GM18861 (cell line): ENCODE measurements at regions not wholly inside any gene's neighbourhood (a gene's known extent, or its start where the extent isn't known, plus 50 kb on each side); places are given as distances from the start of the nearest gene placed in this dataset.
"Not testable (repeated sequence)": the region's sequence is repeated elsewhere in the genome, so short reads cannot be mapped to it uniquely, and the experiment has no call there.

Experiments used
- ATAC-seq: cut with Tn5 transposase; IDR thresholded peaks from one replicate; pipeline ENCODE4 v1.9.1; 2021; ENCODE audit not compliant: unreplicated experiment

DNA sequence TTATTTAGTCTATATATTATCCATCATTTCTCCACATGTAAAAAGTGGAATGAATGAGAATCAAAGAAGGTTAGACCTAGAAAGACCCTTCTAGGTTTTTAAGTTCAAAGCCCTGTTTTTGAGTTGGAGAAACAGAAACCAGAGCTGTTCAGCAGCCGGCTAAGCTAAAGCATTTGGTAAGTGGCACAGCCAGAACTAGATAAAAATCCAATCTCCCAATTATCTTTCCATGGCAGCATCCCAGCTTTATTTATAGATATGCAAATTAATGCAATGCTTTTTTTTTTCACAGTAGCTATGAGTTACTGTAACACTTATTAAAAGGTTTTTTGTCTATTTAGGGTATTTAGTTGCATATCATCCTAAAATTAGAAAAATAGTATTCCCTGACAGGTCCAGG lies 85.1 kb downstream of the NIBAN1 start:
- ATAC-seq, result no peak

DNA sequence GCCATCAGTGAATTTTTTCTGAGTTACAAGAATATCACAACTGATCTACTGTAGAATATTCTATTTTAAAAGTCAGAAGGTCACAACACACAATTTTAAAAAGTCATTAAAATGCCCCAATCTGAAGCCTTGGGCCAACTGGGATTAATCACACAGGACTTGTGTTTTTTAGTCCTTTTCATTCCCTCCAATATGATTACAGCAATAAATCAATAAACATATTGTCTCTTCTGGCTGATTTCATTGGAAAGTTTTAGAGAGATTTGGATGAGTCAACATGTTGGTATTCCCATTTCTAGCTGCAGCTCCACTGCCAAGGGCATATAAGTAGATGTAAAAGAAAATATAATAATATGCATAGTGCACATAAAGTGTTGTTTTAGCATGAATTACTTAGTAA lies 85.8 kb downstream of the NIBAN1 start:
- ATAC-seq, result no peak

DNA sequence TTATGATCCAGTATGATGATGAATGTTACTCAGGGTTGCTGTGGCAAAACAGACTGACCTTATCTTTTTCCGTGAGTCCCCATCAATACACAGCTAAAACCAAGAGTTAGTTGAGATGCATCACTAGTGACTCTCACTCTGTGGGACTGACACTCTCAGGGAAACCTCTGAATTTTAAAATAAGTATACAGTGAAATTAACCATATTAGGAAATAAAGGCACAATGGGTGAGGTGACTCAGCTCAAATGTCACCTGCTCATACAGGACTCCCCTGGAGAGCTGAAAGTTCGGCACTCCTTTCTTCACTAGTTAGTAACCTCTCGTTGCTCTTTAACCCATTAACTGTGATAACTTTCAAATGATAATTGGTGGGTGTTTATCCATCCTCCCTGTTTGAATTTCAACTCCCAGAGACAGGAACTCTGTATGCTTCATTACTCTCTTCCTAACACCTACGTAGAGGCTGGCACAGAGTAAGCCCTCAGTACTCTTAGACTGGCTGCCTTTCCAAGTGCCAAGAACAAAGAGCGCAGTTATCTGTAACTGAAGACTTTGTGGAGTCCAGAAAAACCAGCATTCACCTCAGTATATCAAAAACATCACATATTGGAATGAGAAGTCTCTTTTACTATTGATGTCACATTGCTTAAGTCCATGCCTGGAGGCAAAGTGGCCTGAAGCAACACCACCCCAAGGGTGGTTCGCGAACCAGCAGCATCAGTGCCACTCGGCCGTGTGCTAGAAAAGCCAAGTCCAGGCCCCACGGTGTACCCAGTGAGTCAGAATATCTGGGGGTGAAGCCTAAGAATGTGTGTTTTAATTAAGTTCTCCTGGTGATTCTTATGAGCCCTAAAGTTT lies 91.1 kb downstream of the NIBAN1 start:
- peak; percentile 32 for ATAC-seq

DNA sequence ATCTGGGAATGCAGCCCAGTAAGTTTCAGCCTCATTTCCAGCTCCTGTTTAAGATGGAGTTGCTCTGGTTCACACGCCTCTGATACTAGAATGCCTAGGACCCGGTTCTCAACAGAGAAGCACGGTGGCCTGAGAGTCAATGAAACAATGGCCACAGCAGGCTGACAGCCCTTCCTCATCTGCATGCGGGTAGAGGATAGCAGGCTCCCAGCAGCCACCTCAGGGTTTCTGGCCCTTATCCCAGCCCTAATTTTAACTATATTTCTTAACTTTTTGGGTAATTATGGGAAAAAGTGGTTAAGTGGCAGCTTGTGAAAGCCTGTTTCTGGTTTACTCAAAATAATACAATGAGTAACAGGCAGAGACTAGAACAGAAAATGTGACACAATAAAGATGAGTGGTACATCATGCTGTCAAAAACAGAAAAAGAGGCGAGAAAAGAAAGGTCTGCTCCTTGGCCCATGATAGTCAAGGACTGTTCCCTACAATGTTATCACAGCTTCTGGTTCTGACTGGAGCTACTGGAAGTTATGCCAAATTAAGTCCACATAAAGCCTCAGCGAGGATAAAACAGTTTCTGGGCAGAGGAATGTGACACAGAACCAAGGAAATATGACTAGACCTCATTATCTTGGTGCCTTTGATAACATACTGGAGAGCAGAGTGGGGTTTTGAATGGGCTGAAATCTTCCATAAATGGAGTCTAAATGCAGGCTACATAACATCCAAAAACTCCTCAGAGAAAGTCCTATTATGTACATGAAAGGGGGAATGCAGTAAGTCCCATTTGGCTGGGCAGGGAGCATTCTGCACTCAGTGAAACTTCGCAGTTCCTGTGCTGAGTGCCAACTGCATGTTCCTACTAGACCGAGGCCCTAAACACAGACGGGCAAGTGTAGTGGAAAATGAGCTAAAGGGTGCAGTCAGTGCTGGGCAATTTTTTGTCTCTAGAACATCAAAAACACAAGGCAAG lies 92.1 kb downstream of the NIBAN1 start:
- no peak for ATAC-seq

DNA sequence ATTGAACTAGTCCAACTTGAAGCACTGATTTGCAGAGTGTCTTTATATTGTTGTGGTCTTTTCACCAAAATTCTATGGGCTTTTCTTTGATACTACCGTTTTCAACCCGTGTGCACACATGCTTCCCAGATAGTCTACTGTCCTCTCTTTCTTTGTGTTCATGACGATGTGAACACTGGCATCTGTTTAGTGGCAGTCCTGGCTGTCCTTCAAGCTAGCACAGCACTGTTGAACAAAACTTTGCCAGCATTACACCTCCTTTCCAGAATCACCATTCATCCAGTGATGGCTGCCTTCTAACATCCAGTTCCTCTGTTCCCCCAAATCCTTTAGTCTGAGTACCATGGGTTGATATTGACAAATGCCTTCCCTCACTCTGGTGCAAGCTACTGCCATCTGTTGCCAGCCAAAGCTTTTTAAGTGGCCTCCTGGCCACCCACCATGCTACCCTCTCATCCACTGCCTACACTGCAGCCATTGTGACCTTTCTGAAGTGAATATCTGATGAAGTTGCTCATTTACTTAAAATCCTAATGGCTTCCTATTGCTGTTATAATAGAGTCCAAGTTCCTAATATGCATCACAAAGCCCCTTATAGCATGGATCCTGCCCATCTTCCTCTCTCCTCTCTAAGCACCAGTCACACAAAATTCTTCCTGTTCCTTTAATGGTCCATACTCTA lies 94.3 kb downstream of the NIBAN1 start:
- no peak for ATAC-seq

DNA sequence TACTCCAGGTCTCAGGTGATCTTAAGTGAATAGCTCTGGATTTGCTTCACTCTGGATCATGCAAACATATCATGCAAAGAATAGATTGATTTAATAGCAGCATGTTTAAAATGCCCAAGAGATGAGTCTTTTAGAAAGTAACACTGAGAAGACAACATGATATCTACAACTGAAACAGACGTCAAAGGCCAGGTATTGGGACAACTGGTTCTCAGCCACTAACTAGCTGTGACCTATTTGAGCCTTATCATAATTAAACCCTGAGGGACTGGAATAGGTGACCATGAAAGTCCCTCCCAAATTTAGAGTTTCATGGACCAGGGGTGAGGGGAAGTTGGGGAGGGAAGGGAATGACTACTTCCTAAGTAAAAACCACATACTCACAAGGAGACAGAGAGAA lies 95.7 kb downstream of the NIBAN1 start:
- ATAC-seq, result no peak

DNA sequence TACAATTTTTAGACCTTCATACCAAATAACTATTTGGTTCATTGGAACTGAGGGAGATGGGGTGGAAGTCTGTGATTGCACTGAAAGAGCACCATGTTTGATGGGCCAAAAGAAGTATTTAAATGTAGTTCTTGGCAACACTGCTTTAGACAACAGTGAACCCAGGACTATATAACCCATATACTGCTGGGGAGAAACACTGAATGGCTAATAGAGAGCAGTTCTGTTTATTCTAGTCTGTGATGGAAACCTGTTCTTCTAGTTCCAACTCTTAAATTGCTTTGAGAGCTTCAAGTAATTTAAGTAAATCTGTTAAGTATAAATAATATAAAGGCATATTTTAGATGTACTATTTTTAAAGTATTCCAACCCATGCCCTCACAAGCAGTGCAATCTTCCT lies 96.3 kb downstream of the NIBAN1 start:
- ATAC-seq, result no peak

DNA sequence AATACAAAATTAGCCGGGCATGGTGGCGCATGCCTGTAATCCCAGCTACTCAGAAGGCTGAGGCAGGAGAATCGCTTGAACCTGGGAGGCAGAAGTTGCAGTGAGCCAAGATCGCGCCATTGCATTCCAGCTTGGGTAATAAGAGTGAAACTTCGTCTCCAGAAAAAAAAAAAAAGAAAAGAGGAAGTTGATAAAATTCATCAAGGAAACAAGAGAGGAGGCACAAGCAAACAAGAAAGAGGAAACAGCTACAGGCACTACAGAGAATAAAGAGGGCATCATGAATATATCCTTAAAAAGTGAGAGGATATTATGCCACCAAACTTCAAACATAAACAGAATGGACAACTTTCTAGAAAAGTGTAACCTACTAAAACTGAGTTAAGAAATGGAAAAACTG lies 98.3 kb downstream of the NIBAN1 start:
- ATAC-seq, result not testable (repeated sequence)

DNA sequence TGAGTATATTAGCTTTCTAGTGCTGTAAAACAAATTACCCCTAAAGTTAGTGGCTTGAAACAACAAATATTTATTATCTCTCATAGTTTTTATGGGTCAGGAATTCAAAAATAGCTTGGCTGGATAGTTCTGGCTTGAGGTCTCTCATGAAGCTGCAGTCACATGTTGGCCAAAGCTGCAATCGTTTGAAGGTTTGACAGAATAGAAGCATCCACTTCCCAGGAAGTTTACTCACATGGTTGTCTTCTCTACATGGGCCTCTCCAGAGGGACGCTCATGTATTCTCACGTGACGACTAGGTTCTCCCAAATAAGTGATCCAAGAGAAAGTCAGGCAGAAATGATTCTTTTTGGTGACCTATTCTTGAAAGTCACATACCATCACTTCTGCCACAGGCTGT lies 99.1 kb downstream of the NIBAN1 start:
- no peak for ATAC-seq

DNA sequence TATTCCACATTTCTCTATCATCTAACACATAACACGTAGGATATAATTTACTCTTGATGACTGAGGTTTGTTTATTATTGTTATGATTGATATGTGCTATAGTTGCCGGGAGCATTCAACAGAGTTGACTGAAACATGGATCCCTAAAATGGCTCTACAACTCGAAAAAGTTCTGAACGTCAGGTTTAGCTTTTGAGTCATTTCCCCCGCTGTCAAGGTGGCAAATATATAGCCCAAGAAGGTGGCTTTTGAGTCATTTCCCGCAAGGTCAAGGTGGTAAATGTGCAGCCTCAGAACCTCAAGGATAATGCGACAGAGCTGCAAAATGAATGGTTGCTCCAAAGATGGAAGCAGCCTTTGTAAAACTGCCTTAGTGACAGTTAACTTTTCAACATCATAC lies 104.0 kb downstream of the NIBAN1 start:
- ATAC-seq, result no peak

DNA sequence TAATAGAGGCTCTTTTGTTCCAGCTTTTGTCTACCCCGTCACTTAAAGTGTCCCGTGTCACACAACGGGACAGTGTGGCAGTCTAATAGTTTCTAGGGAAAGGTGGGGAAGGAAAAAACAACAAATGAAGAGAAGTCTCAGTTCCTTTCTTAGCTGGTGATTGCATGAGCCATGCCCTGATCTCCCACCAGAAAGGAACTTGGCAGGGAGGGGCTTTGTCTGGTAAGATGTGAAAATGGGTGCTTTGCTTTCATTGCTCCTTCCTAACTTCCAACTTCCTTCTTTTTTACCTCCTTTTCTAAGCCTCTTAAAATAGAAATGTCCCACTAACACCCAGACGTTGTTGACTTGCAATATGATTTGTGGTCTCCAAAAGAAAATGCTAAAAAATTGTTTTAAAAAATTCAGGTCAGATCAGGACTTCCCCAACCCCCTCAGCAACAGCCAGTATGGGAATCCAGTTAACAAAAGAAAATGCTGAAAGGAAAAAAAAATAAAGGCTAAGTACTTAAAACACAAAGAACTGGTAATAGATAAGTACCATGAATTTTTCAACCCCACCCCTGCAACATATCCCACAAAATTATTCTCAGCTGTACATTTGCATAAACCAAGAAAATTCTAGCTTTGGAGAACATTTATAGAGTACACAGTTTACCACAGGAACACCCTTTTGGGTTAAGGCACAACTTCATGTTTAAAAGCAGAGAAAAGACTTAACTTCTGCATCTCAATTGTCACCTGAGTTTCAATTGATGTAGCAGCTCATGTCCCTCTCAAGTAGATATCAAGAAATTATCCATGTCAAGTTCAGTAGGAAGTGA lies 106.2 kb downstream of the NIBAN1 start:
- no peak for ATAC-seq

DNA sequence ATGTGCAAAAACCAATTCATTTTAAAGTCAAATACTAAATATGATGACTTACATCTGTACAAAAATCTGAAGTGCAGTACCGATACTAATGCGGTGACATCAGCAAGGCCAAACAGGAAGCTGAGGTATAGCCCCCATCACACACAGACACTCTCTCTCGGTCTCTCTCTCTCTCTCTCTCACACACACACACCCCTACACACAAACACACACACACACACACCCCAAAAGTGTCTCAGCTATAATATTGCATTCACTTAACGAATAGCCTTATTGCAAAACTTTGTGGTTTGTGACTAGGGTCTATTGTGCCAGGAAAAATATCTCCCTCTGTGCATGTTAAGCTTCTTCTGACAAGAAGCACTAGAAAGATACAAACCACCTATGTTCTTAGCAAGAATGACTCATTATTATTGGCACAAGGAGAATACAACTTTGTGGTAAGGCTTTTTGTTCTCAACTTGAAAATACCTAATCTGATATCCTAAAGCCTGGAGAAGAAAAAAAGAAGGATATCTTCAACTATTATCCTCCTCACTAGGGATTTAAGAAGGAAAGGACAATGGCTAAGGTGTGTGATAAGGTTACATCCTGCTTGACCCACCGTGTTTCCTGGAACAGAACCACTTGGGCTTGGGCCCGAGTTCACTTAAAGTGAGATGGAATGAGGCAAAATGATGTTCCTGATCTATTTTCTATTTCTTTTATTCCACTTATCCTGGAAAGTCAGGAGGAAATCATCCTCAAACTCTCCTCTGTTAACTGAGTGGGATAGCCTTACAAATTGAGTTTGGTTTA lies 107.1 kb downstream of the NIBAN1 start:
- ATAC-seq, result peak; percentile 86

DNA sequence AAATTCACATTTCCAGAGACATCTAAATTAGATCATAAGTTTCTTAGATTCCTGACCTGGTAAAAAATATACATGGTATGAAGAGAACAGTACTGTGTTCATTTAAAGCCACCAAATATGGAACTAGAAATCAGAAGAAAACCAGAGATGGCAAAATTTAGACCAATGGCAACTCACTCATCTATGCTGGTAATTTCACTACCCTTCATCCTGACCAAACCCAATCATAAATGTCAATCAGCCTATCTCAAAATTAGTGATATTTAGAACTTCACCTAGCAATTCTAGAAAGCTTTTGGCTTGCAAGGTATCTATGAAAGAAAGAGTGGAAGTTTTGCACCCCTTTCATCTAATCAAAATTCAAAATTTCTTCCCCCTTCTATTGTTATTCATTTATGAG lies 107.7 kb downstream of the NIBAN1 start:
- no peak for ATAC-seq

DNA sequence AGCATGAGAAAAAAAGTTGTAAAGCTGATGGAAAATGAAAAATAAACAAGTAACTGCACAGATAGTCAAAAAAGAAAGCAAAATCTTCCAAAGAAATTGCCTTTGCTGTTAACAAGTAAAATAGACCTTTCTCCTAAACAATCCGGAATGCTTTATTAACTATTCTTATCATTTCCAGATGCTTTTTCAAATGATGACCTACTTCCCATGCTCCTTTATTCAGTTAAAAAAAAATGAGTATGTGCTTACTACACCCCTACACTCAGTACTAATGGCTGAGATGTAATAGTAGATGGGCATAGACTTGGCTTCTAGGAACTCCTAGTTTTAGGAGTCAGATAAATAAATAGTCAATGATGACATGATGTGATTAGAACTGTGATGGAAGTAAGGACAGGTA lies 108.5 kb downstream of the NIBAN1 start:
- ATAC-seq, result no peak

DNA sequence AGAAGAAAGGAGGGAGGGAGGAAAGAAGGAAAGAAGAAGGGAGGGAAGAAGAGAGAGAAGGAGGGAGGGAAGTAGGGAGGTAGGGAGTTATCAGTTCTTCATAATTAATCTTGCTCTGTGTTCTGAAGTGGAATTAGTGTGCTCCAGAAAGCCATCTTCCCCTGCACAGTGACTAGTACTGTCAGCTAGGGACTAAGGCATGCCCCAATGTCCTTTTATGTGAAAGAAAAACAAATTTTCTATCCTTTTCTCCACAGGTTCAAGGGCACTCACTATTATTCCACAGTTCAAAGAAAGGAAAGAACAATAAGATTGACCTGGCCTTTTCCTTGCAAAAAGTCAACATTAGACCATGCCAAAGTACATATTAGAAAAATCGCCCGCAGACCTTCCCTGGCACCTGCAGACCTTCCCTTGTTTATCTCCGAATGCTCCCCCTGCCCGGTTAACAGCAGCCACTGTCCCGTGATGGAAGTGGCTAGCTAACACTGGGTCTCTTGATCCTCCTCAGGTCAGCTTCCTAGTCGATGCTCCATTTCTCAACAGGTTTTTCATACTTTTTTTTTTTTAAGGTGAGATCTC lies 107.2 kb upstream of the EDEM3 start:
- no peak for ATAC-seq

DNA sequence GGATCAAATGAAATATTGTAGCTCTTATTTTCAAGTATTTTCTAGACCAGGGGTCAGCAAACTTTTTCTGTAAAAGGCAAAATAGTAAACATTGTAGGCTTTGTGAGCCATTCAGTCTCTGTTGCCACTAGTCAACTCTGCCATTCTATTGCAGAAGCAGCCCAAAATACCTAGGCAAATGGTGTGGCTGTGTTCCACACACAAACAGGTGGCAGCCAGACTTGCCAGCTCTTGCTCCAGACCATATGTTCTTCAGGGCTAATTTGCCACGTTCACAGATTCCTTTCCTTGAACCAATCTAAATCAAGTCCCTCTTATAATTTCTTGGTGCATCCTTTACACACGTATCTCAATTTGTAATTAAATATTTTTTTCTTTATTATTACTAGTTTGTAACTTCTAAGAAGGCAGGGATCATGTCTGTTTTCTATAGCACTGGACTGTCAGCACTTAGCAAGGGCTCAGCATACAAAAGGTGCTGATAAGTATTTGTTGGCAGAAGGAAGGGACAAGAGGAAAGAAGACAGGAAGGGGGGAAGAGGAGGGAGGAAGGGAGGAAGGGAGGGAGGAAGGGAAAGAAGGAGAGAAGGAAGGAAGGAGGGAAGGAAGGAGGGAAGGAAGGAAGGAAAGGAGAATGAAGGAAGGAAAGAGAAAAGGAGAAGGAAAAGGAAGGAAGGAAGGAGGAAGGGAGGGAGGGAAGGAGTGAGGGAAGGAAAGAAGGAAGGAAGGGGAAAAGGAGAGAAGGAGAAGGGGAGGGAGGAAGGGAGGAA lies 106.5 kb upstream of the EDEM3 start:
- ATAC-seq, result peak; percentile 52

DNA sequence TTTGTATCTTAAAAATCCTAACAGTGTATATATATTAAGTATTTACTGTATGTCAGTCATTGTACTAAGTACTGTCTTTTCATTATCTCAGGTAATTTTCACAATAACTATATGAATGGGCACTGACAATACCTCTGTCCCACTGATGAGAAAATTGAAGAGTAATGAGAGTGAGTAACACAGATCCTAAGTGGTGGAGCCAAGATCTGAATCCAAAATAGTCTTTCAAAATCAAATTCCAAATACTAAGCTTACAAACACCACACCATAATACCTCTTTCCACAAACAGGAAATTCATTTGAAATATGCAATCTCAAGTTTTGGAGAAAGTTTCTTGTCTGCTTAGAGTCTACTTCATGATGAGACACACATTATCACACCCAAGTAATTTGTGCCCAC lies 105.9 kb upstream of the EDEM3 start:
- ATAC-seq, result no peak

DNA sequence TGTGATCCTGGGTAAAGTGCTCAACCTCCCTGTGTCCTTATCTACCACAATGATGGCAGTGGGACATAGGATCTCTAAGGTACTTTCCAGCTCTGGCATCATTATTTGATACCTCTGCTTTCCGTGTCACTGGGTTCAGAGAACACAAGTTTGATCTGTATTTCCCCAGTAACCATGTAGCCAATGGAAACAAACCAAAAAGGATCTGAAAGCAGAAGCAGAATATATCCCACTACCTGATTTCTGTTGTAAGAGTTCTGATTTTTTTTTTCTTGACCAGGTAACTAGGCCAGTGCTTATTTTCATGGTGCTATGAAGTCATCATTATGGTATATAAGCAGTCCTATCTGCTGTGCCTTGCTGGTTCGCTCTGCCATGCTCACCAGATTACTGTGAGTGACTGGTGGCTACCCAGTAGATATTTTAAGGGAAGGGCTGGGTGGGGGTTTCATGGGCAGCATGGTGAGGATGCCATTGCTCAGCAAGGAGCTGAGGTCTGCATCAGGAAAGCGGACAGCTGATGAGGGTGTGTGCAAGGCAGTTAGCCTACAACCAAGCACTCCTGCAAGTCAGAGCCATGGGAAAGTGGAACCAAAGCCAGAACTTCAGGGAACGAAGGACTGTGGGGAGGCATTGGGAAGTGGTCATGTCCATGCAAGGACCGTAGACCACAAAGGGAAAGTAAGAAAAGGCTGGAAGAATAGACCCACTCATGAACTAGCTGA lies 104.9 kb upstream of the EDEM3 start:
- peak; percentile 63 for ATAC-seq
